ENCODE measurements at regions not wholly inside any gene's neighbourhood (a gene's known extent, or its start where the extent isn't known, plus 50 kb on each side); places are given as distances from the start of the nearest gene placed in this dataset.
A peak's percentile ranks its signal among the peaks of the same experiment; 100 is the strongest.
"Not testable (repeated sequence)": the region's sequence is repeated elsewhere in the genome, so short reads cannot be mapped to it uniquely, and the experiment has no call there.

- DNase-seq (ENCODE audit: low read depth, low spot score), result no peak
- in situ Hi-C loops (cut with HindIII; ENCODE audit: low pct_unique_long_range_greater_than_20kb, low sequenced_read_pairs), result no loop called here
Measured at GRCh38 chr5:158200619-158201018, 341.7 kb upstream of the CLINT1 start.

- in situ Hi-C loops (cut with HindIII; ENCODE audit: low pct_unique_long_range_greater_than_20kb, low sequenced_read_pairs), result no loop called here
- DNase-seq (ENCODE audit: low read depth, low spot score), result no peak
Measured at GRCh38 chr5:158198636-158199035, 339.7 kb upstream of the CLINT1 start.

- in situ Hi-C loops (cut with HindIII; ENCODE audit: low pct_unique_long_range_greater_than_20kb, low sequenced_read_pairs), result no loop called here
- DNase-seq (ENCODE audit: low read depth, low spot score), result no peak
Measured at GRCh38 chr5:158195416-158196210, 336.7 kb upstream of the CLINT1 start.

- DNase-seq (ENCODE audit: low read depth, low spot score), result peak; percentile 88
- in situ Hi-C loops (cut with HindIII; ENCODE audit: low pct_unique_long_range_greater_than_20kb, low sequenced_read_pairs), result no loop called here
Measured at GRCh38 chr5:158194561-158194976, 335.6 kb upstream of the CLINT1 start.

DNA sequence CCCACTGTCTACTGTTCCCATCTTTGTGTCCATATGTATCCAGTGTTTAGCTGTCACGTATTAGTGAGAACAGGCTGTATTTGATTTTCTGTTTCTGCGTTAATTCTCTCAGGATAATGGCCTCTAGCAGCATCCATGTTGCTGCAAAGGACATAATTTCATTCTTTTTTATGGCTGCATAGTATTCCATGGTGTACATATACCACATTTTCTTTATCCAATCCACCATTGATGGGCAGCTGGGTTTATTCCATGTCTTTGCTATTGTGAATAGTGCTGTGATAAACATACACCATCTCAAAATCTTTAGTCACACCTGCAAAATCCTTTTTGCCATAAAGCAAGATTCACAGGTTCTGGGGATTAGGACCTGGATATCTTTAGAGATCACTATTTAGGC is 334.4 kb upstream of the CLINT1 start:
- in situ Hi-C loops (cut with HindIII; ENCODE audit: low pct_unique_long_range_greater_than_20kb, low sequenced_read_pairs); DNase-seq (ENCODE audit: low read depth, low spot score): not testable (repeated sequence)

DNA sequence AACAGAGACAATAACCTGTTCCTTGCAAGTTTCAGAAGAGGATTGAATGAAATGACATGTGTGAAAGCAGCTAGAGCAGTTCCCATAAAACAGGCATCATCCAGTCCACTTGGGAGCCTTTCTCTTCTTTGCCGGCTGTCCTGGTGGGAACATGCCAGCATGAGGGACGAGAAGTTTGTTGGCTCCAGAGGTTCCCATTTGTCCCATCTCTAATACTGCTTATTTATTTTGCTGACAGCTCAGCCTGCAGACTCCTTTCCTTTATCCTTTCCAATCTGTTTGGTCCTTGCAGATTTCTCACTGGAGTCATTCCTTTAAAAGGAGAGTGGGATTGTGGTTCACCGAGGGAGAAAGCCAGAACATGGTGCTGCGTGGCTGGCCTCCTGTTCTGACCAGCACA is 321.5 kb upstream of the CLINT1 start:
- in situ Hi-C loops (cut with HindIII; ENCODE audit: low pct_unique_long_range_greater_than_20kb, low sequenced_read_pairs), result no loop called here
- DNase-seq (ENCODE audit: low read depth, low spot score), result no peak

- in situ Hi-C loops (cut with HindIII; ENCODE audit: low pct_unique_long_range_greater_than_20kb, low sequenced_read_pairs), result no loop called here
- DNase-seq (ENCODE audit: low read depth, low spot score), result no peak
Measured at GRCh38 chr5:158179271-158179670, 320.3 kb upstream of the CLINT1 start.

DNA sequence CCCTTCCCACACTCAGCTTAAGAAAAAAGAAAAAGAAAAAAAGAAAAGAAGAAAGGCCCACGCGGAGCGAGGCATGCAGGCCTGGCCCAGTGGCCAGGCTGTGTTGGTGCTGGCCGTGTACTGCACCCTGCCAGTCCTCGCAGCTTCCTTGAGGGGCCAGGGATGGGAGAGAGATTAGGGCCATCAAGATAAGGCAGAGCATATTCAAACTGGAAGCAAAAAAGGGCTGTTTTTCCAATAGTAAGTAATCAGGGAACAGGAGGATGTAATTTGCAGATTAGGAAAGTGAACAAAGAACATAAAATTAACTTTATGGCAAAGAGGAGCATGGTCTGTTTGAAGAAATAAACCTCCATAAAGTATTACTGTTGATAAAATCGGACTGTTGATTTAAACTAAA is 319.6 kb upstream of the CLINT1 start:
- in situ Hi-C loops (cut with HindIII; ENCODE audit: low pct_unique_long_range_greater_than_20kb, low sequenced_read_pairs), result no loop called here
- no peak for DNase-seq (ENCODE audit: low read depth, low spot score)

GRCh38 chr5:158177146-158177545 is 318.2 kb upstream of the CLINT1 start:
- in situ Hi-C loops (cut with HindIII; ENCODE audit: low pct_unique_long_range_greater_than_20kb, low sequenced_read_pairs), result no loop called here
- DNase-seq (ENCODE audit: low read depth, low spot score), result no peak

DNA sequence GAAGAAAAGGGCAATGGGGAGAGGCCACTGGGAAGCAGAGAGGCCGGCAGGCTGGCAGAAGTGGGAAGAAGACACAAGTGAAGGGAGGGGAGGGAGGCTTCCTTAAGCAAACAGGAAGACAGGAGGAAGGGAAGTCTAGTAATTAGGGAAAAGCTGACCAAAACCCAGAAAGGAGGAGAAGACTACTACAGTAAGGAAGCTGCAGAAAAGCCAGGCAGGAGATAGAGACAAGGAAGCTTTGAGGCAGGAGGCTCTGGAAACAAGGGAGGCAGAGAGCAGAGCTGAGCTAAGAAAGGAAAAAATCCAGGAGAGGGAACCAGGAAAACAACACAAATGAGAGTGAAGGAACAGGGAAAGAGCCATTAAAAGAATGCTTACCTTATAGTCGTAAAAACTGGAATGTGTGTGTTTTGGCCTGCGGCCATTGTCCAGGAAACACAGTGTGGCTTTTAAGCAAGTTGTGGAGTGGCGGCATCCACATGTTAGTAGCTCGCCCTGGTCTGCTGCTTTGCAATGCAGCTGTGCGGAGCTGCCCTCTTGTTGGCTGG is 317.1 kb upstream of the CLINT1 start:
- in situ Hi-C loops (cut with HindIII; ENCODE audit: low pct_unique_long_range_greater_than_20kb, low sequenced_read_pairs), result no loop called here
- DNase-seq (ENCODE audit: low read depth, low spot score), result no peak

DNA sequence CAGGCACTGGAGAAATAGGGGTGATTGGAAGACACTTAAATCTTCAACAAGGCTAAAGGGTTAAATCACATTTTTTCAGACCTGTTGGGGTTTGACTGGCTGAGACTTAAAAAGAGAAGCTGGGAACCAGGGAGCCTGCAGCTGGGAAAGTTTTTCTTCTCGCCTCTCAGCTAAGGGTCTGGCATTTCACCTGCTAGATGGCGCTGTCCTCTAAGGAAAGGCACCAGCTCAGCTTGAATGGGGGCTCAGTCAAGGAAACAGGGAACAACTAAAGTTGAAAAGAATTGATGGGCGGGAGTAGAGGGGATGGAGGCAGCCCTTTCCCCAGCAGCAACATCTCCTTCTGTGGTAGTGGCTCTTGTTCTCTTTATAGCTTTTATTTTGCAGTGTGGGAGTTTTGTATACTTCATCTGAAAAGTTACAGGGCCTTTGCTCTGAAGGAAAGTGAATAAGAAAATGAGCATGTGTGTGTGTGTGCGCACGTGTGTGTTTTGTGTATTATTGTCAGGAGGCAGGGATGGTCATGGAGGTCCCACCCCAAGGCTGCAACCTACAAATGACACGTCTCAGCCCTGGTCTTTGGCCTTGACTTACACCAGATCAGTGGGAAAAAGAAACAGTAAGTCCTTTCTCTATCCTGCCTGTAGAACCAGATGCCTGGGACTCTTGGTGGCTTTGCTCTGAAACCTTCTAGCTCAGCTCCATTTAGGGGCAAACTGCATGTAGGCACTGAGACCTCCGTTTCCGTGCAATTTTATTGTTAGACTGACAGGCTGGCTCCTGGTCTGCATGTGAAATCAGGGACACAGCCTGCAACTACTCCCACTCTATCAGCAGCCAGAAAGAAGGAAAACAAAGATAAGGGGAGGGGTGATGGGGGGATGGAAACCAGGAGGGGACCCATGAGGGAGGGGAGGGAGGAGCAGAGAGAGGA is 316.2 kb upstream of the CLINT1 start:
- peak; percentile 71 for DNase-seq (ENCODE audit: low read depth, low spot score)
- in situ Hi-C loops (cut with HindIII; ENCODE audit: low pct_unique_long_range_greater_than_20kb, low sequenced_read_pairs), result no loop called here

GRCh38 chr5:158174026-158174425 is 315.1 kb upstream of the CLINT1 start:
- in situ Hi-C loops (cut with HindIII; ENCODE audit: low pct_unique_long_range_greater_than_20kb, low sequenced_read_pairs), result no loop called here
- DNase-seq (ENCODE audit: low read depth, low spot score), result no peak

DNA sequence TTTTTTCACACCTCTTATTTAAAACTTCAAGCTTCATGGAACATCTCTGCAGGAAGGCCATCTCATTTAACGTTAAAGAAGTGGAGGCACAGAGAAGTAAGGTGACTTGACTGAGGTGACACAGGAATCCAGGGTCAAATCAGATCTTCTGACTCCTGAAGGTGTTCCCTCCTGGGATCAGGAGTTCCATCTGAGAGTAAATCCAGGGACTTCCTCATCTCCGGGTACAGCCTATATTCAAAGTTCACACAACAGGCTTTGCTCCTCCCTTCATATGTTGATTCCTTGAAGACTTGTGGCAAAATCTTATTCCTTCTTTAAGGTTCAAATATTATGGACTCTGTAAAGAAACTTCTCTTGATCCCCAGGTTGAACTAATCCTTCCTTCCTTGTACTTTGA is 313.1 kb upstream of the CLINT1 start:
- in situ Hi-C loops (cut with HindIII; ENCODE audit: low pct_unique_long_range_greater_than_20kb, low sequenced_read_pairs), result no loop called here
- DNase-seq (ENCODE audit: low read depth, low spot score), result no peak

- in situ Hi-C loops (cut with HindIII; ENCODE audit: low pct_unique_long_range_greater_than_20kb, low sequenced_read_pairs), result no loop called here
Measured at GRCh38 chr5:158170534-158170933, 311.6 kb upstream of the CLINT1 start.

DNA sequence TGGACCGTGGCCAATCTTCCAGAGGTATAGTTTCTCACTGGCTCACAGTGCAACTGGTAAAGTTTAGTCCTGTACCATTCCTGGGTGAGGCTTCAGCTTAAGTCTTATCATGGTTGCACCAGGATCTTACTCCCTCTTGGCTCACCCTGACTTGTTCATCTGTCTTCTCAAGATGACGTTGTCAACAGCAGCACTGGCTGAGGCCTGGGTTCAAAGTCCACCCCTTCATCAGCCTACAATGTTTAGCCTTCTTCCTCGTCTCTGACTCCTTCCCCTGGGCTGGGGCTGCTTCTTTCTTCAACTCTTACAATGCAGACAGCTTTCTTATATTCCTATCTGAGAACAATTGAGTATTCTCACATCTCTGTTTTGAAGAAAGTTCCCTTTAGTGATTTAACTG is 311.1 kb upstream of the CLINT1 start:
- in situ Hi-C loops (cut with HindIII; ENCODE audit: low pct_unique_long_range_greater_than_20kb, low sequenced_read_pairs), result no loop called here
- DNase-seq (ENCODE audit: low read depth, low spot score), result no peak

More at GRCh38 chr5:158170534-158170933, 311.6 kb upstream of the CLINT1 start:
- DNase-seq (ENCODE audit: low read depth, low spot score), result no peak

GRCh38 chr5:158166424-158166823 is 307.5 kb upstream of the CLINT1 start:
- DNase-seq (ENCODE audit: low read depth, low spot score), result no peak
- in situ Hi-C loops (cut with HindIII; ENCODE audit: low pct_unique_long_range_greater_than_20kb, low sequenced_read_pairs), result no loop called here

DNA sequence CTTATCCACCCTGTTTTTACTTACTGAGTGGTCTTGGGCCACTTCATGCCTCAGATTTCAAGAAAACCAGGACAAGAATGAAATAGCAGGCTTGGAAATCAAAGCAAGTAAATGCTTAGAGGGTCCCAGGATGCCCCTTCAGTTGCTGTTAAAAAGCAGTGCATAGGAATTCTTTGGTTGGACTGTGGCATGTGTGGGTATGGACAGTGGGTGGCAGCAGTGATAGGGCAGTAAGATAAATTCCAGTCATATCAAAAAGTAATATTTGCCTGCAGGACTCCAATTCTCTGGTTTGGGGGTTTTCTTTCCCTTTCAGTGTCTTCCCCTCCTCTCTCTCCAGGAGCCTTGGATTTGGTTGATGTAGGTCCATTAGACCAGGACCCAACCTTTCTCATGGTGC is 306.7 kb upstream of the CLINT1 start:
- peak; percentile 19 for DNase-seq (ENCODE audit: low read depth, low spot score)
- in situ Hi-C loops (cut with HindIII; ENCODE audit: low pct_unique_long_range_greater_than_20kb, low sequenced_read_pairs), result no loop called here

- DNase-seq (ENCODE audit: low read depth, low spot score), result no peak
Measured at GRCh38 chr5:158164296-158165047, 305.5 kb upstream of the CLINT1 start.

More at GRCh38 chr5:158164296-158165047, 305.5 kb upstream of the CLINT1 start:
- in situ Hi-C loops (cut with HindIII; ENCODE audit: low pct_unique_long_range_greater_than_20kb, low sequenced_read_pairs), result no loop called here

All from SK-MEL-5 (cell line).